Right kidney (tissue), 1 donor: ENCODE measurements at regions not wholly inside any gene's neighbourhood (a gene's known extent, or its start where the extent isn't known, plus 50 kb on each side); places are given as distances from the start of the nearest gene placed in this dataset.

Experiments
- DNase-seq: peaks from one replicate; pipeline ENCODE4 v3.0.0-alpha.2; 2016

GRCh38 chr13:103866048-103866447, 799.8 kb upstream of the SLC10A2 start:
- no peak for DNase-seq

DNA sequence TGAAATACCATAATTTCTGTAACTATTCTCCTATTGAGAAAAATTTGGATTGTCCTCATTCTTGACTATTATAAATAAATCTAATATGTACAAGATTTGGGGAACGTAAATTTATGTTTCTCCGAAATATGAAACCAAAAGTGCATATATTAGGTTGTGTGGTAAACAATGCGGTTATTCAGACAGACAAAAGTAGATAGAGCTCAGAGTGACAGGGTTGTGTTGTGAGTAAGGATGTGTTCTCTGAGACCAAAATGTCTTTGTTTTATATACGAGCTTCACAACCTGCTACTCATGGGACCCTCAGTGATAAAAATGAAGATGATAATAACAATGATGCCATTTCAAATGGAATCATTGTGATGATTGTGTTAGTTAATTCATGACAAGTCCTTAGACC, 796.3 kb upstream of the SLC10A2 start:
- DNase-seq, result no peak

DNA sequence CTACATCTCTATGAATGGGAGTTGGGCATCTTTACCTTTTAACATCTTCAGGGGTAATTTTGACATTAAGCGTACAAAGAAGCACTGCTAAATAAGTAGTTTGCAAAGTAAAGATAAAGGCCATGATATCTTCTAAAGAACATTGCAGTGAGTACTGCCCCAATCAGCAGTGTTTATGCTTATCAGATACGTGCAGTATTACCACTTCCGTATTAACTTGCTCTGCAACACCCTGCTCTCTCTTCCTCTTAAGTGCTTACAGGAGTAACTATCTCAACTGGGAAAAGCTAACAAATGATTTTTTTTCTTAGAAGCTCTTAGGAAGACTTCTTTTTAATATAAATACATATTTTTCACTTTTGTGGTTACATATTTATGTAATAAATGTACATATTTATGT, 793.7 kb upstream of the SLC10A2 start:
- no peak for DNase-seq

DNA sequence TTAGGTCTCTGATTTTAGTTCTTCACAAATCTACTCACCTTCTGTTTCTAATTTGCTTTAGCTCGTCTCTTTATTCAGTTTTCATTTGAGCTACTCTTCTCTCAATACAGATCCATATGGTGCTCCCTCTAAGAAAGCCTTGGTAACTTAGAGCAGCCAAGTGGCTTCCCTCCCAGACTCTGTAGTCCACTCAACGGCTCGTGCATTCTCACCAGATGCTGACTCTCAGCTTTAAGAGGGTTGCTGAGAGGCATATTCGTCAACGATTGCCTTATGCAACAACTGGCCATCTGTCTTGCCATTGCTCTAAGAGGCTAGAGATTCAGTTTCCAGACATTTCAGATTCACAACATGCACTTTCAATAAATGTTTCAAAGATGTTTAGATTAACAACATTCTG, 785.8 kb upstream of the SLC10A2 start:
- DNase-seq, result no peak

GRCh38 chr13:103844471-103844870, 778.3 kb upstream of the SLC10A2 start:
- DNase-seq, result no peak

DNA sequence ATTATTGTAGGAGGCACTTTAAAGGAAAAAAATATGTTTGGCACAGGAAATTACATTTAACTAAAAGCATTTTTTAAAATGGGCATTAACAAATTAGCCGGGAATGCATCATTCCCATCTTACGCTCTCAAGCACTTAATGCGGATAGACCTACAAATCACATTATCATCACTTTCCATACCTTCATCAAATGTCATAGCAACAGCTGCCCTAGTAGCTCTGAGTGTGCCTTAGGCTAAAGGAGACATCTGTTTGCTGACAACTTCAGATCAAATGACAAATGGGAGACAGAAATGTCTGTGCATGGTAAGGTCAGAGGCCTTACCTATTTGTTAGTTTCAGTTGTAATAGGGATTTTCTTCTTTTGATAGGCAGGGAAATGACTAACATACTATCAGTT, 773.2 kb upstream of the SLC10A2 start:
- DNase-seq, result no peak

GRCh38 chr13:103835052-103835451, 768.8 kb upstream of the SLC10A2 start:
- no peak for DNase-seq

- no peak for DNase-seq
These were observed 767.2 kb upstream of the SLC10A2 start for GRCh38 chr13:103833294-103833852.

DNA sequence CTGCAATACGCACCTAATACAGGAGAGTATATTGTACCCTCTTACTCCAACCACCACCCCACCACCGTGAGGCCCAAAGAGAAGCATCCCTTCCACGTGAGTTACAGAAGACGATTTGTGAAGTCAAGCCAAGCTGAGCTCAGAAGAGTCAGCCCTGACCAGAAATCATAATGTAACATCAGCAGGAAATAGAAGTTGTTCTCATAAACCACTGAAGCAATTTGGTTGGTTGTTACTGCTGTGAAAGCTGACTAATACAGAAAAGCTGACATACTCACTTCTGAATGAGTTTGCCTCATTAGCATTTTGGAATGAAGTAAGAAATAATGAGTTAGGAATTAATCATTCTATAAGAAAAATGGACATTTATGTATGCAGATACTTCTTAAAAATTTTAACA, 749.4 kb upstream of the SLC10A2 start:
- no peak for DNase-seq

GRCh38 chr13:103812971-103813370, 746.8 kb upstream of the SLC10A2 start:
- DNase-seq, result no peak

DNA sequence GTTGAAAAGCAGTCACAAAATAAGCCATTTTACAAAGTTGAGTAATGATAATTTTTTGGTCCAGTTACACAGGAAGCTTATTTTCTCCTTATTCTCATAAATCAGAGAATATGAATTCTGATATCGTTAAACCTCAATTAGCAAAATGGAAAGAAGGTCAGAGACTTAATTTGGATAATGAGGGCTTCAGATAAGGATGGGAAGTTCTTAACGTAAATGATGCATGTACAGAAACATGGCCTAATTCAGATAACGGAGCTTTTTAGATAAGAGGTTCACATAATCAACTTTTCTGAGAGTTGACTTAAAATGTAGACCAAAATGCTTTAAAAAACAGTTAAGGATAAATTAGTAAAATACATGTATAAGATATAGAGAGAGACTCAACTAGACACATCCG, 746.3 kb upstream of the SLC10A2 start:
- DNase-seq, result no peak

- DNase-seq, result no peak
These were observed 743.8 kb upstream of the SLC10A2 start for GRCh38 chr13:103810026-103810425.

DNA sequence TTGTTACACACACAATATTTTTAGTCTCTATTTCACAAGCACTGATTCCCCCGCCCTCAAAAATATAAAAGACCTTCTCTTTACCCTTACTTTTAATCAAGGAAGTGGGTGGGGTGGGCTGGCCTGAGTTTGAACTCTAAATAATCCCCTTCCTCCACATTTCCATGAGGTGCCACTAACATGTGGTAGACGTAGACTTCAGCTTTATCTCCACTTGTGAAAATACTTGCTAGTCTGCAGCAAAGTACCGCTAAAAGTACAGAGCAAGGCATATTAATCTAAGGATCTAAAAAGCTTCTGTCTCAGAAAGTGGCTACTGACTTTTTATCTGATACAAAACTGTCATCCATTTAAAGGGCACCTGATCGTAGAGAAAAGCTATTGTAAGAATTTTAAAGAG, 739.6 kb upstream of the SLC10A2 start:
- DNase-seq, result no peak

DNA sequence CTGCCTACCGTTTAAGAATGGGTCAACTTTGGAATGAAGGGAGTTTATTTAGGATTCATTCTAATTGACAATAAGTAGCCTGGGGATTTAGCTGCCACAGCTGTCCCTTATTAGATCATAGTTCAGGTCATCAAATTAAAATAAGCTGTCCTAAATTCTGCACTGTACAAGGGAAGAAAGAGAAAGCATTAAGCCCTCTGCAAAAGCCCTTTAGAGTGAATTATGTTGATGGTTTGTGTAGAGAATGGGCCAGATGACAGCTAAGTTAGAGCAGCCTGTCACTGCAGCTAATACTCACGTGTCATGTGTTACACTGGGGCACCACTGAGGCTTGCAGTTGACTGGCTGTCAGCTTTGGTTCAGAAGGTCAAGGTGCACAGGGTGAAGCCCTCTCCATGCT, 737.1 kb upstream of the SLC10A2 start:
- no peak for DNase-seq

- DNase-seq, result no peak
These were observed 732.8 kb upstream of the SLC10A2 start for GRCh38 chr13:103799028-103799427.

- DNase-seq, result no peak
These were observed 729.8 kb upstream of the SLC10A2 start for GRCh38 chr13:103795892-103796478.

GRCh38 chr13:103794526-103794925, 728.3 kb upstream of the SLC10A2 start:
- no peak for DNase-seq

- DNase-seq, result no peak
These were observed 721.9 kb upstream of the SLC10A2 start for GRCh38 chr13:103788061-103788652.

DNA sequence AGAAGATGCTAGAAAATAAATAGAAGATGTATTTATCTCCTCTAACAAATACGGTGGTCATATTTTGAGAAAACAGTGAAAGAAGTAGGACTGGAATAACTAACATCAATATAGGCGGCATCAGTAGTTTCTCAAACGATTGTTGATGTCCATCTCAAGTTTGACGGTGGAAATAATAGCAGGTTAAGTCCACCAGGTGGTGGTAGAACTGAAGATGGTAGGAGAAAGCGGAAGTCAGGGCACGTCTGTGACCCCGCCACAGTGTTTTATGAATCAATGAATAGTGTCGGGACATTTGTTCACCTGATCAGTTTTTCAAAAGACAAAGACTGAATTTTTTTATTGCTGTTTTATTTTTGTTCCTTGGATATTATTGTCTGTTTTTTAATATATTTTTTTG, 706.4 kb upstream of the SLC10A2 start:
- no peak for DNase-seq

DNA sequence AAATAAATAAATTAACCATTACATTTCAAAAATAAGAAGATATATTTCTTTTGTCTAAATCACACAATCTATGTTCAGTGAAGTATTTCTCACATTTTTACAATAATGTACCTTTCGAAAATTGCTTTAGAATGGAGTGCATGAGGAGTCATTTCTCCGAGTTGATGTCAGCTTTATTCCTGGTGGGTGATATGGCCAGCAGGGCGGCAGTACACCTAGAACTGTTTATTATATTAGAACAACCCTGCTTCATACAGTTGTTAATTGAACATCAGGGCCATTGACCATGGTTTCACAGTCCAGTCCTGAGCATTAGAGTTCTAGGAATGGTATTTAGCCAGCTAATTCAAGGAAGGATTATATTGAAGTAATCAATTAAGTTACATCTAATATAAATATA, 696.3 kb upstream of the SLC10A2 start:
- no peak for DNase-seq

- no peak for DNase-seq
These were observed 693.1 kb upstream of the SLC10A2 start for GRCh38 chr13:103759361-103759760.

- DNase-seq, result no peak
These were observed 692.0 kb upstream of the SLC10A2 start for GRCh38 chr13:103758222-103758621.

GRCh38 chr13:103757361-103757760, 691.1 kb upstream of the SLC10A2 start:
- DNase-seq, result no peak

- DNase-seq, result no peak
These were observed 688.6 kb upstream of the SLC10A2 start for GRCh38 chr13:103754783-103755182.

- DNase-seq, result no peak
These were observed 668.6 kb upstream of the SLC10A2 start for GRCh38 chr13:103734837-103735236.
